GM06990 (cell line): ENCODE measurements at regions not wholly inside any gene's neighbourhood (a gene's known extent, or its start where the extent isn't known, plus 50 kb on each side); places are given as distances from the start of the nearest gene placed in this dataset.
"Not testable (repeated sequence)": the region's sequence is repeated elsewhere in the genome, so short reads cannot be mapped to it uniquely, and the experiment has no call there.

Experiments
- DNase-seq: peaks from one replicate; pipeline ENCODE4 v3.0.0-alpha.2; 2011; ENCODE audit not compliant: insufficient read length; ENCODE audit errors: extremely low read depth
- H3K27me3 ChIP-seq: replicated peaks from 2 replicates; pipeline ENCODE4 v1.6.0; 2011; ENCODE audit warnings: low read length; ENCODE audit not compliant: control insufficient read depth, insufficient read depth
- H3K36me3 ChIP-seq: 2 replicates; pipeline ENCODE4 v1.5.1; 2011; ENCODE audit warnings: low read length; ENCODE audit not compliant: control insufficient read depth, insufficient read depth
- H3K4me3 ChIP-seq: replicated peaks from 2 replicates; pipeline ENCODE4 v1.5.1; 2011; ENCODE audit warnings: low read depth, mild to moderate bottlenecking, control low read depth, low read length
- CTCF ChIP-seq: IDR thresholded peaks from 2 replicates; pipeline ENCODE4 v1.5.1; 2011; ENCODE audit warnings: low read length, control low read depth, mild to moderate bottlenecking, inconsistent platforms; ENCODE audit not compliant: insufficient read depth, poor library complexity, severe bottlenecking

- no peak for DNase-seq
- H3K27me3 ChIP-seq, result no peaks in the 10 kb centered on the region
- no peaks in the 10 kb centered on the region for H3K36me3 ChIP-seq
- H3K4me3 ChIP-seq, result no peak overlapping the region
- no peak for TF ChIP-seq CTCF
These were observed 547.9 kb upstream of the ZP4 start for GRCh38 chr1:238438311-238439270.

- not testable (repeated sequence) for H3K36me3 ChIP-seq, H3K4me3 ChIP-seq, H3K27me3 ChIP-seq, DNase-seq
These were observed 539.0 kb upstream of the ZP4 start for GRCh38 chr1:238429703-238430102.

GRCh38 chr1:238419209-238419608 lies 528.5 kb upstream of the ZP4 start:
- no peak overlapping the region for H3K4me3 ChIP-seq
- no peak for TF ChIP-seq CTCF
- no peaks in the 10 kb centered on the region for H3K27me3 ChIP-seq
- no peaks in the 10 kb centered on the region for H3K36me3 ChIP-seq
- DNase-seq, result no peak

GRCh38 chr1:238409932-238410331 lies 519.2 kb upstream of the ZP4 start:
- Histone ChIP-seq H3K27me3 (no peaks in the 10 kb centered on the region), H3K36me3 (no peaks in the 10 kb centered on the region), H3K4me3 (no peak overlapping the region)
- DNase-seq, result no peak
- no peak for TF ChIP-seq CTCF

- H3K36me3 ChIP-seq, result no peaks in the 10 kb centered on the region
- no peaks in the 10 kb centered on the region for H3K27me3 ChIP-seq
- no peak for TF ChIP-seq CTCF
- no peak overlapping the region for H3K4me3 ChIP-seq
- DNase-seq, result no peak
These were observed 518.6 kb upstream of the ZP4 start for GRCh38 chr1:238409191-238409850.

- H3K4me3 ChIP-seq, result no peak overlapping the region
- no peaks in the 10 kb centered on the region for H3K27me3 ChIP-seq
- DNase-seq, result no peak
- H3K36me3 ChIP-seq, result no peaks in the 10 kb centered on the region
- TF ChIP-seq CTCF, result no peak
These were observed 518.0 kb upstream of the ZP4 start for GRCh38 chr1:238408737-238409136.
